Lung (tissue), 11 donors: ENCODE measurements at regions not wholly inside any gene's neighbourhood (a gene's known extent, or its start where the extent isn't known, plus 50 kb on each side); places are given as distances from the start of the nearest gene placed in this dataset.

Experiments used
- ATAC-seq: fragments of 200-7000 bp; cut with Tn5 transposase; one replicate; pipeline ENCODE4 v1.9.1; 2020; ENCODE audit warnings: moderate number of reproducible peaks; ENCODE audit not compliant: insufficient read depth, low FRiP score
- DNase-seq, 3 donors: peaks; one replicate each; pipeline ENCODE4 v3.0.0-alpha.2; 2013 to 2017
- H3K27ac ChIP-seq, 2 donors: one replicate each; pipeline ENCODE4 v1.5.1; 2013; ENCODE audit warnings: mild to moderate bottlenecking in 2 of 2, moderate library complexity in 2 of 2, control low read depth in 1 of 2, inconsistent platforms in 1 of 2, low read depth in 1 of 2, low read length in 1 of 2
- H3K27me3 ChIP-seq, 3 donors: one replicate each; pipeline ENCODE4 v1.5.1; 2013; ENCODE audit warnings: low read length in 2 of 3; ENCODE audit not compliant: control insufficient read depth in 3 of 3, insufficient read depth in 3 of 3
- H3K36me3 ChIP-seq, 4 donors: one replicate each; pipeline ENCODE4 v1.5.1; 2013; ENCODE audit warnings: low read length in 4 of 4, mild to moderate bottlenecking in 1 of 4, moderate library complexity in 1 of 4; ENCODE audit not compliant: control insufficient read depth in 4 of 4, insufficient read depth in 4 of 4
- H3K4me1 ChIP-seq, 5 donors: one replicate each; pipeline ENCODE4 v1.5.1; 2013; ENCODE audit warnings: low read length in 5 of 5, mild to moderate bottlenecking in 2 of 5, moderate library complexity in 1 of 5; ENCODE audit not compliant: control insufficient read depth in 5 of 5, insufficient read depth in 5 of 5
- H3K4me3 ChIP-seq: one replicate; pipeline ENCODE4 v1.5.1; 2013; ENCODE audit warnings: mild to moderate bottlenecking, control low read depth, moderate library complexity
- H3K9ac ChIP-seq, 2 donors: one replicate each; pipeline ENCODE4 v1.5.1; 2013; ENCODE audit warnings: low read length in 2 of 2, control low read depth in 1 of 2; ENCODE audit not compliant: insufficient read depth in 1 of 2
- H3K9me3 ChIP-seq, 4 donors: one replicate each; pipeline ENCODE4 v1.5.1; 2013; ENCODE audit warnings: low read length in 3 of 4, mild to moderate bottlenecking in 1 of 4, moderate library complexity in 1 of 4; ENCODE audit not compliant: control insufficient read depth in 4 of 4, insufficient read depth in 3 of 4
- WGBS, 2 donors: extraction: QIAGEN DNeasy Blood & Tissue Kit; methylation state at CpG; one replicate each; pipeline ENCODE4 v1.1.7; 2013; 5-methylcytosine and 5-hydroxymethylcytosine counted together
- TF ChIP-seq, protein P1 (sequence below): IDR thresholded peaks from 2 replicates; pipeline ENCODE4 v1.5.1; 2012; ENCODE audit warnings: mild to moderate bottlenecking; ENCODE audit errors: control extremely low read depth, extremely low read depth
- donor health status: control.
- donor health status: control.
- donor health status: Bipolar disorder and iron deficiency.
- donor health status: healthy.
- donor health status: DM: yes; HTN: yes; CAD: no.

DNA sequence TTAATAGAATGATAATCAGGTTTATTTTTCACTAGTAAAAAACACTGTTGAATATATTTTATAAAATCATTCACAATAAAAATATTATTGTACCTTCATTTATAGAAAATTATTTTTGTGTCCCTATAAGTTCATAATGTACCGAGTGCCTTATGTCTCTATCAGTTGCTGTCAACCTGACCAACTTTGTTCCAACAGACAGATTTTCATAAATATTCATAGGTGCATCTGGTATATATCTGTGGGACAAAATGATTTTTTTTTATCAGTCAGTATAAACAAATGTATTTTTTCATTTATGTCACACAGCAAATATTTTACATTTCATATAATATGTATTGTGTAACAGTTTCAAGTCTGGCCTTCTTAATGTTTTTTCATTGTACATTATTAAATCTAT is 195.9 kb downstream of the HGF start:
- Histone ChIP-seq H3K9me3 (no peaks in the 10 kb centered on the region), H3K27ac (no peak overlapping the region), H3K27me3 (no peaks in the 10 kb centered on the region), H3K9ac (no peak overlapping the region), H3K4me3 (no peak overlapping the region), H3K4me1 (no peaks in the 10 kb centered on the region), H3K36me3 (no peaks in the 10 kb centered on the region)
- TF ChIP-seq, protein P1, sequence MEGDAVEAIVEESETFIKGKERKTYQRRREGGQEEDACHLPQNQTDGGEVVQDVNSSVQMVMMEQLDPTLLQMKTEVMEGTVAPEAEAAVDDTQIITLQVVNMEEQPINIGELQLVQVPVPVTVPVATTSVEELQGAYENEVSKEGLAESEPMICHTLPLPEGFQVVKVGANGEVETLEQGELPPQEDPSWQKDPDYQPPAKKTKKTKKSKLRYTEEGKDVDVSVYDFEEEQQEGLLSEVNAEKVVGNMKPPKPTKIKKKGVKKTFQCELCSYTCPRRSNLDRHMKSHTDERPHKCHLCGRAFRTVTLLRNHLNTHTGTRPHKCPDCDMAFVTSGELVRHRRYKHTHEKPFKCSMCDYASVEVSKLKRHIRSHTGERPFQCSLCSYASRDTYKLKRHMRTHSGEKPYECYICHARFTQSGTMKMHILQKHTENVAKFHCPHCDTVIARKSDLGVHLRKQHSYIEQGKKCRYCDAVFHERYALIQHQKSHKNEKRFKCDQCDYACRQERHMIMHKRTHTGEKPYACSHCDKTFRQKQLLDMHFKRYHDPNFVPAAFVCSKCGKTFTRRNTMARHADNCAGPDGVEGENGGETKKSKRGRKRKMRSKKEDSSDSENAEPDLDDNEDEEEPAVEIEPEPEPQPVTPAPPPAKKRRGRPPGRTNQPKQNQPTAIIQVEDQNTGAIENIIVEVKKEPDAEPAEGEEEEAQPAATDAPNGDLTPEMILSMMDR = no peak
- DNase-seq (no peak), ATAC-seq (no peak)
- 93 to 96% methylated on average over 1 of the region's 1 CpG for WGBS, 2 donors

DNA sequence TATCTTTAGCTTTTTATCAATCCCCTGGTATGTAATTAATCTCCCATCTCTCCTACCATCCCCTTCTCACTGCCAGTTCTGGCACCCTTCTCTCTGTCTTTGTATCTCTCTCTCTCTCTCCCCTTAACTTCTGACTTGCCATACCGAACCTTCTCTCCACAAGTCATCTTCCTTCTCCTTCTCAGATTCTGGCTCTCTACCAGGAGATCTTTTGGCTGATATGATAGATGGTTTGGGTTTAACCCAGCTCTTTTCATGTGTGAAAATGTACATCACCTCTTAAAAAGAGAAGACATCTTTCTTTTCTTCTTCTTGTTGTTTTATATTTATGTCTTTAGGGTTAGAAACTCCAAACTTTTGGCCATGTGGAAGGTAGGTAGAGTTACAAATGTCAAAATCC is 196.7 kb downstream of the HGF start:
- Histone ChIP-seq H3K4me3 (no peak overlapping the region), H3K9ac (no peak overlapping the region), H3K9me3 (no peaks in the 10 kb centered on the region), H3K36me3 (no peaks in the 10 kb centered on the region), H3K4me1 (no peaks in the 10 kb centered on the region), H3K27me3 (no peaks in the 10 kb centered on the region), H3K27ac (no peak overlapping the region)
- WGBS, 2 donors = 44 to 67% methylated on average over 1 of the region's 1 CpG
- DNase-seq (no peak), ATAC-seq (no peak)
- TF ChIP-seq, protein P1 = no peak

DNA sequence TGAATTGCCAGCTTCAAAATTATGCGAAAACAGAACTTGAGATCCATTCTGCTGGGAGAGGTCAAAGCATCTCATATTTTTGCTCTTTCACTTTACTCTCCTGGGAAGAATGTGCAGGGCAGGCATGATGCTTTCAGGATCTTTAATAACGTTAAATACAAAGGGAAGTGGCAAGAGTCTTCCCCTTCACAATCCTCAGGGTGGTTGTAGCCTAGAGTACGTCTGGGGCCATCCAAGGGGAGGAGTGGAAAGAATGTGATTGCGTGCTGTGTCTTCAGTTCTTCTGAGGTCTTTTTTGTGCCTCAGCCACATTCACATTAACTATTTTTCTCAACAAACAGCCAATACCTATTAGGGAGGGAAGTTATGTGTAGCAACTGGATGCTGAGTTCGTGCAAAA is 207.3 kb downstream of the HGF start:
- no peaks in the 10 kb centered on the region for H3K4me1 ChIP-seq
- DNase-seq = no peak

DNA sequence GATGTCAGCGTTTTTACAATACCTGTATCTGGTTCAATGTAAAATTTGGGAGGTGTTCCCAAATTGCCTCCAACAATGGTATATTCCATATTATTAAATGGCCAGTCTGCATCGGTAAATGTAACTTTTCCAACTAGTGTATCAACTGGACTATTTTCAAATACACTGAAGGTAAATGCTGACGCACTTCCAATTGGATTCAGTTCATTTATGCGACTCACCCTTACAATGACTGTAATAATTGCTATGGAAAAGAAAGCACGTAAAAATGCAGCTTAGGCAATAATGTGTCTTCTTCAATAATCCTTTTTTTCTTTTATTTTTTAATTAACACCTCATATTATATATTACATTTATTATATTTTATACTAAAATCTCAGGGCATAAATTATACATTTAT is 209.1 kb downstream of the HGF start:
- no peak for DNase-seq
- H3K36me3 ChIP-seq = no peaks in the 10 kb centered on the region
- no peak overlapping the region for H3K9ac ChIP-seq
- no peaks in the 10 kb centered on the region for H3K9me3 ChIP-seq
- no peaks in the 10 kb centered on the region for H3K4me1 ChIP-seq
- TF ChIP-seq, protein P1 = no peak
- no peak overlapping the region for H3K4me3 ChIP-seq
- 91 to 94% methylated on average over 5 of the region's 5 CpGs for WGBS, 2 donors
- H3K27ac ChIP-seq = no peak overlapping the region
- H3K27me3 ChIP-seq = no peaks in the 10 kb centered on the region
- no peak for ATAC-seq

More for the DNA sequence above, 207.3 kb downstream of the HGF start:
- ATAC-seq = no peak
- peaks cover 0 to 3% (median under 1%) of the 10 kb centered on the region in 4 donors for H3K9me3 ChIP-seq
- H3K36me3 ChIP-seq = no peaks in the 10 kb centered on the region
- H3K9ac ChIP-seq = no peak overlapping the region
- WGBS, 2 donors = 72 to 81% methylated on average over 5 of the region's 5 CpGs
- no peak overlapping the region for H3K27ac ChIP-seq
- H3K4me3 ChIP-seq = no peak overlapping the region
- TF ChIP-seq, protein P1 = no peak
- no peaks in the 10 kb centered on the region for H3K27me3 ChIP-seq
